SK-N-MC (cell line): ENCODE measurements at regions not wholly inside any gene's neighbourhood (a gene's known extent, or its start where the extent isn't known, plus 50 kb on each side); places are given as distances from the start of the nearest gene placed in this dataset.

Source experiments
- EZH2 ChIP-seq: fragments of 200-600 bp; sonication (generic); IDR thresholded peaks from one replicate; pipeline ENCODE4 v1.6.1; 2017; ENCODE audit warnings: antibody characterized with exemption
- FOXP2 ChIP-seq: optimal IDR thresholded peaks from 2 replicates; pipeline ENCODE3; 2011; ENCODE audit warnings: mild to moderate bottlenecking, moderate library complexity; ENCODE audit not compliant: insufficient read depth; ENCODE audit errors: extremely low read length, control extremely low read depth
- POLR2AphosphoS5 ChIP-seq: IDR thresholded peaks from 2 replicates; pipeline ENCODE4 v1.6.1; 2012; ENCODE audit warnings: mild to moderate bottlenecking, low read depth, low read length, borderline replicate concordance

DNA sequence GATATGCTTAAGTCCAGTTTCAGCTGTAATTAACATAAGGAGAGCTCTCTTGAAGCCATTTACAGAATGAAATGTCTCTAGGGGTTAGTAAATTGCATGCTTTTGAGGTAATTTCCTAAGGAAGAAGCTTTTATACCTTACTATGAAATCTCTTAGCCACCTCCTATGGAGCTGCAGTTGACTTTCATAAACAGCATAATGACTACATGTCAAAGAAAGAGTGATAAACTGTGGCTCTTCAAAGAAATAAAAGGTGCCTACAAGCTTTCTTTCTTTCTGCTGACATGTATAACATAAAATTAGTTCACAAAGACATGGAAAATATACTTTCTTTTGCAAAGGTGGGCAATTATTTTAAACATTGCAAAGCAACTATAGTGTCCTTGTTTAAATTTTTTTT is 90.8 kb downstream of the TMEM167A start:
- TF ChIP-seq POLR2AphosphoS5 (no peak), FOXP2 (no peak), EZH2 (no peak)
